ENCODE measurements at regions not wholly inside any gene's neighbourhood (a gene's known extent, or its start where the extent isn't known, plus 50 kb on each side); places are given as distances from the start of the nearest gene placed in this dataset.

- TF ChIP-seq CTCF (conservative IDR thresholded peaks at IDR 0.05) = no peak
- no peak for TF ChIP-seq EZH2 (IDR thresholded peaks at IDR 0.05; ENCODE audit: low read depth)
Measured at GRCh38 chr6:51398064-51398705, 579.5 kb downstream of the TFAP2B start.
